Chondrocyte (in vitro differentiated cells): ENCODE measurements at regions not wholly inside any gene's neighbourhood (a gene's known extent, or its start where the extent isn't known, plus 50 kb on each side); places are given as distances from the start of the nearest gene placed in this dataset.

ENCODE experiments used
- DNase-seq: peaks from one replicate; pipeline ENCODE4 v3.0.0; 2021; ENCODE audit warnings: mixed read lengths, low spot score
- H3K27ac Mint-ChIP-seq: one replicate; pipeline ENCODE4 v1.8.0; 2021; ENCODE audit warnings: mild to moderate bottlenecking, moderate library complexity, mixed read lengths; ENCODE audit not compliant: unreplicated experiment
- H3K27me3 Mint-ChIP-seq: 2 replicates; pipeline ENCODE4 v1.8.0; 2021; ENCODE audit warnings: low read depth, mixed read lengths
- H3K36me3 Mint-ChIP-seq: 2 replicates; pipeline ENCODE4 v1.8.0; 2021; ENCODE audit warnings: low read depth, mixed read lengths
- H3K4me1 Mint-ChIP-seq: 2 replicates; pipeline ENCODE4 v1.8.0; 2021; ENCODE audit warnings: low read depth, mild to moderate bottlenecking, mixed read lengths
- H3K4me3 Mint-ChIP-seq: one replicate; pipeline ENCODE4 v1.8.0; 2021; ENCODE audit warnings: mild to moderate bottlenecking, moderate library complexity, mixed read lengths; ENCODE audit not compliant: unreplicated experiment
- H3K9me3 Mint-ChIP-seq: 2 replicates; pipeline ENCODE4 v1.8.0; 2021; ENCODE audit warnings: low read depth, mixed read lengths
- CTCF ChIP-seq: fragments of 200-600 bp; sonication (generic); IDR thresholded peaks from 2 replicates; pipeline ENCODE4 v1.5.0; 2021; ENCODE audit warnings: antibody characterized with exemption, mild to moderate bottlenecking, moderate library complexity

GRCh38 chr4:187413564-187414358 lies 581.8 kb upstream of the ZFP42 start:
- no peak for TF ChIP-seq CTCF

GRCh38 chr4:187414716-187415115 lies 580.9 kb upstream of the ZFP42 start:
- no peak for TF ChIP-seq CTCF
- no peak overlapping the region for H3K4me3 Mint-ChIP-seq
- no peaks in the 10 kb centered on the region for H3K36me3 Mint-ChIP-seq
- H3K4me1 Mint-ChIP-seq: peaks cover 5% of the 10 kb centered on the region
- no peaks in the 10 kb centered on the region for H3K27me3 Mint-ChIP-seq
- DNase-seq: no peak
- H3K27ac Mint-ChIP-seq: no peak overlapping the region
- H3K9me3 Mint-ChIP-seq: no peaks in the 10 kb centered on the region

More at GRCh38 chr4:187413564-187414358, 581.8 kb upstream of the ZFP42 start:
- no peak overlapping the region for H3K27ac Mint-ChIP-seq
- H3K9me3 Mint-ChIP-seq: no peaks in the 10 kb centered on the region
- H3K4me1 Mint-ChIP-seq: peaks cover 5% of the 10 kb centered on the region
- no peaks in the 10 kb centered on the region for H3K27me3 Mint-ChIP-seq
- no peak for DNase-seq
- H3K4me3 Mint-ChIP-seq: no peak overlapping the region
- no peaks in the 10 kb centered on the region for H3K36me3 Mint-ChIP-seq

- Mint-ChIP-seq H3K27ac (no peak overlapping the region), H3K4me3 (no peak overlapping the region), H3K9me3 (no peaks in the 10 kb centered on the region), H3K4me1 (peaks cover 5% of the 10 kb centered on the region), H3K36me3 (no peaks in the 10 kb centered on the region), H3K27me3 (no peaks in the 10 kb centered on the region)
- TF ChIP-seq CTCF: no peak
- no peak for DNase-seq
These were observed 580.3 kb upstream of the ZFP42 start for GRCh38 chr4:187415231-187415630.

GRCh38 chr4:187416216-187416615 lies 579.4 kb upstream of the ZFP42 start:
- Mint-ChIP-seq H3K4me1 (peaks cover 5% of the 10 kb centered on the region), H3K36me3 (no peaks in the 10 kb centered on the region)
- TF ChIP-seq CTCF: no peak

GRCh38 chr4:187417721-187418120 lies 577.9 kb upstream of the ZFP42 start:
- no peak overlapping the region for H3K4me3 Mint-ChIP-seq
- H3K4me1 Mint-ChIP-seq: peaks cover 5% of the 10 kb centered on the region
- no peaks in the 10 kb centered on the region for H3K36me3 Mint-ChIP-seq
- TF ChIP-seq CTCF: no peak
- no peaks in the 10 kb centered on the region for H3K9me3 Mint-ChIP-seq
- H3K27me3 Mint-ChIP-seq: no peaks in the 10 kb centered on the region
- H3K27ac Mint-ChIP-seq: no peak overlapping the region
- no peak for DNase-seq

More at GRCh38 chr4:187416216-187416615, 579.4 kb upstream of the ZFP42 start:
- no peaks in the 10 kb centered on the region for H3K9me3 Mint-ChIP-seq
- no peak overlapping the region for H3K4me3 Mint-ChIP-seq
- no peak overlapping the region for H3K27ac Mint-ChIP-seq
- no peak for DNase-seq
- H3K27me3 Mint-ChIP-seq: no peaks in the 10 kb centered on the region
